HEK293T (cell line): ENCODE measurements at regions not wholly inside any gene's neighbourhood (a gene's known extent, or its start where the extent isn't known, plus 50 kb on each side); places are given as distances from the start of the nearest gene placed in this dataset.

Source experiments
- ARNT ChIP-seq: fragments of 450-650 bp; IDR thresholded peaks from 2 replicates; pipeline ENCODE4 v1.6.1; 2017; ENCODE audit warnings: mild to moderate bottlenecking
- ELF4 ChIP-seq: fragments of 450-650 bp; IDR thresholded peaks from 2 replicates; pipeline ENCODE4 v1.6.1; 2017; ENCODE audit warnings: antibody characterized with exemption
- FOXK2 ChIP-seq: fragments of 450-650 bp; IDR thresholded peaks from 2 replicates; pipeline ENCODE4 v1.6.1; 2016; ENCODE audit warnings: mild to moderate bottlenecking
- FOXM1 ChIP-seq: fragments of 450-650 bp; IDR thresholded peaks from 2 replicates; pipeline ENCODE4 v1.6.1; 2017; ENCODE audit warnings: mild to moderate bottlenecking, borderline replicate concordance
- HDGF ChIP-seq: fragments of 450-650 bp; IDR thresholded peaks from 2 replicates; pipeline ENCODE4 v1.6.1; 2017; ENCODE audit warnings: antibody characterized with exemption, borderline replicate concordance
- LEF1 ChIP-seq: fragments of 450-650 bp; IDR thresholded peaks from 2 replicates; pipeline ENCODE4 v1.6.1; 2017; ENCODE audit warnings: mild to moderate bottlenecking, borderline replicate concordance
- SUZ12 ChIP-seq: fragments of 450-650 bp; IDR thresholded peaks from 2 replicates; pipeline ENCODE4 v1.6.1; 2016; ENCODE audit warnings: mild to moderate bottlenecking
- TARDBP ChIP-seq: fragments of 450-650 bp; IDR thresholded peaks from 2 replicates; pipeline ENCODE4 v1.6.1; 2016

- no peak for TF ChIP-seq ELF4
- no peak for TF ChIP-seq SUZ12
- TF ChIP-seq FOXK2, result no peak
- no peak for TF ChIP-seq FOXM1
- TF ChIP-seq LEF1, result no peak
- no peak for TF ChIP-seq HDGF
- no peak for TF ChIP-seq ARNT
- no peak for TF ChIP-seq TARDBP
Measured at GRCh38 chr12:69056743-69057515, 124.0 kb upstream of the CPM start.
